ENCODE measurements at regions not wholly inside any gene's neighbourhood (a gene's known extent, or its start where the extent isn't known, plus 50 kb on each side); places are given as distances from the start of the nearest gene placed in this dataset.

- Mint-ChIP-seq H3K4me1 (peaks cover 0 to 1% (median 0%) of the 10 kb centered on the region in 7 donors), H3K27ac (no peak overlapping the region), H3K9me3 (peaks cover 0 to 30% (median 4%) of the 10 kb centered on the region in 11 donors), H3K4me3 (no peak overlapping the region), H3K36me3 (no peaks in the 10 kb centered on the region), H3K27me3 (no peaks in the 10 kb centered on the region)
- no peak overlapping the region for H3K27ac ChIP-seq (ENCODE audit: low read depth, low read length)
- DNase-seq (no peak), ATAC-seq (no peak)
- no peaks in the 10 kb centered on the region for H3K4me1 ChIP-seq (ENCODE audit: control insufficient read depth in 2 of 2, insufficient read depth in 2 of 2, low read length in 2 of 2)
- H3K4me3 ChIP-seq (ENCODE audit: low read length), result no peak overlapping the region
- POLR2A ChIA-PET, result no interaction called here
- CTCF ChIA-PET, result no interaction called here
- H3K9me3 ChIP-seq (ENCODE audit: control insufficient read depth in 2 of 3, low read length in 3 of 3), result no peaks in the 10 kb centered on the region
- no peaks in the 10 kb centered on the region for H3K27me3 ChIP-seq (ENCODE audit: control insufficient read depth in 2 of 2, insufficient read depth in 2 of 2, low read length in 2 of 2)
- intact Hi-C loops (cut with micrococcal nuclease), result no loop called here
- H3K36me3 ChIP-seq (ENCODE audit: control insufficient read depth in 2 of 3, insufficient read depth in 3 of 3, low read length in 3 of 3), result no peaks in the 10 kb centered on the region
Measured at GRCh38 chr18:29311580-29311979, 1134.7 kb upstream of the CDH2 start.

GRCh38 chr18:29309366-29309765 is 1132.4 kb upstream of the CDH2 start:
- ATAC-seq (no peak), DNase-seq (no peak)
- ChIA-PET POLR2A (no interaction called here), CTCF (no interaction called here)
- Mint-ChIP-seq H3K4me1 (peaks cover 0 to 1% (median 0%) of the 10 kb centered on the region in 7 donors), H3K27me3 (no peaks in the 10 kb centered on the region), H3K27ac (no peak overlapping the region), H3K36me3 (no peaks in the 10 kb centered on the region), H3K4me3 (no peak overlapping the region), H3K9me3 (peaks cover 0 to 30% (median 3%) of the 10 kb centered on the region in 11 donors)
- Histone ChIP-seq H3K4me1 (ENCODE audit: control insufficient read depth in 2 of 2, insufficient read depth in 2 of 2, low read length in 2 of 2) (no peaks in the 10 kb centered on the region), H3K36me3 (ENCODE audit: control insufficient read depth in 2 of 3, insufficient read depth in 3 of 3, low read length in 3 of 3) (no peaks in the 10 kb centered on the region), H3K4me3 (ENCODE audit: low read length) (no peak overlapping the region), H3K27me3 (ENCODE audit: control insufficient read depth in 2 of 2, insufficient read depth in 2 of 2, low read length in 2 of 2) (no peaks in the 10 kb centered on the region), H3K9me3 (ENCODE audit: control insufficient read depth in 2 of 3, low read length in 3 of 3) (no peaks in the 10 kb centered on the region), H3K27ac (ENCODE audit: low read depth, low read length) (no peak overlapping the region)
- intact Hi-C loops (cut with micrococcal nuclease), result no loop called here

- no peak for DNase-seq
Measured at GRCh38 chr18:29307982-29308381, 1131.1 kb upstream of the CDH2 start.

GRCh38 chr18:29307231-29307630 is 1130.3 kb upstream of the CDH2 start:
- no peak overlapping the region for H3K27ac ChIP-seq (ENCODE audit: low read depth, low read length)
- H3K36me3 ChIP-seq (ENCODE audit: control insufficient read depth in 2 of 3, insufficient read depth in 3 of 3, low read length in 3 of 3), result no peaks in the 10 kb centered on the region
- no peaks in the 10 kb centered on the region for H3K36me3 Mint-ChIP-seq
- H3K27me3 ChIP-seq (ENCODE audit: control insufficient read depth in 2 of 2, insufficient read depth in 2 of 2, low read length in 2 of 2), result no peaks in the 10 kb centered on the region
- CTCF ChIA-PET, result no interaction called here
- H3K9me3 Mint-ChIP-seq, result peaks cover 0 to 25% (median 4%) of the 10 kb centered on the region in 11 donors
- ATAC-seq (no peak), DNase-seq (no peak)
- no peak overlapping the region for H3K4me3 ChIP-seq (ENCODE audit: low read length)
- no peak overlapping the region for H3K27ac Mint-ChIP-seq
- H3K4me1 Mint-ChIP-seq, result peaks cover 0 to 1% (median 0%) of the 10 kb centered on the region in 7 donors
- H3K4me1 ChIP-seq (ENCODE audit: control insufficient read depth in 2 of 2, insufficient read depth in 2 of 2, low read length in 2 of 2), result no peaks in the 10 kb centered on the region
- intact Hi-C loops (cut with micrococcal nuclease), result no loop called here
- H3K27me3 Mint-ChIP-seq, result no peaks in the 10 kb centered on the region
- no peak overlapping the region for H3K4me3 Mint-ChIP-seq
- POLR2A ChIA-PET, result no interaction called here
- no peaks in the 10 kb centered on the region for H3K9me3 ChIP-seq (ENCODE audit: control insufficient read depth in 2 of 3, low read length in 3 of 3)

More at GRCh38 chr18:29307982-29308381, 1131.1 kb upstream of the CDH2 start:
- no peak for ATAC-seq
- Mint-ChIP-seq H3K27me3 (no peaks in the 10 kb centered on the region), H3K9me3 (peaks cover 0 to 25% (median 4%) of the 10 kb centered on the region in 11 donors), H3K4me3 (no peak overlapping the region), H3K27ac (no peak overlapping the region), H3K4me1 (peaks cover 0 to 1% (median 0%) of the 10 kb centered on the region in 7 donors), H3K36me3 (no peaks in the 10 kb centered on the region)
- Histone ChIP-seq H3K4me3 (ENCODE audit: low read length) (no peak overlapping the region), H3K27me3 (ENCODE audit: control insufficient read depth in 2 of 2, insufficient read depth in 2 of 2, low read length in 2 of 2) (no peaks in the 10 kb centered on the region), H3K4me1 (ENCODE audit: control insufficient read depth in 2 of 2, insufficient read depth in 2 of 2, low read length in 2 of 2) (no peaks in the 10 kb centered on the region), H3K27ac (ENCODE audit: low read depth, low read length) (no peak overlapping the region), H3K9me3 (ENCODE audit: control insufficient read depth in 2 of 3, low read length in 3 of 3) (no peaks in the 10 kb centered on the region), H3K36me3 (ENCODE audit: control insufficient read depth in 2 of 3, insufficient read depth in 3 of 3, low read length in 3 of 3) (no peaks in the 10 kb centered on the region)
- CTCF ChIA-PET, result no interaction called here
- intact Hi-C loops (cut with micrococcal nuclease), result no loop called here
- POLR2A ChIA-PET, result no interaction called here

- Mint-ChIP-seq H3K27ac (no peak overlapping the region), H3K27me3 (no peaks in the 10 kb centered on the region), H3K9me3 (peaks cover 0 to 14% (median 4%) of the 10 kb centered on the region in 11 donors), H3K4me3 (no peak overlapping the region), H3K4me1 (no peaks in the 10 kb centered on the region), H3K36me3 (no peaks in the 10 kb centered on the region)
- ChIA-PET CTCF (no interaction called here), POLR2A (no interaction called here)
- H3K27ac ChIP-seq (ENCODE audit: low read depth, low read length), result no peak overlapping the region
- no peaks in the 10 kb centered on the region for H3K36me3 ChIP-seq (ENCODE audit: control insufficient read depth in 2 of 3, insufficient read depth in 3 of 3, low read length in 3 of 3)
- no peaks in the 10 kb centered on the region for H3K4me1 ChIP-seq (ENCODE audit: control insufficient read depth in 2 of 2, insufficient read depth in 2 of 2, low read length in 2 of 2)
- no peaks in the 10 kb centered on the region for H3K27me3 ChIP-seq (ENCODE audit: control insufficient read depth in 2 of 2, insufficient read depth in 2 of 2, low read length in 2 of 2)
- DNase-seq (no peak), ATAC-seq (no peak)
- intact Hi-C loops (cut with micrococcal nuclease), result no loop called here
- no peak overlapping the region for H3K4me3 ChIP-seq (ENCODE audit: low read length)
- H3K9me3 ChIP-seq (ENCODE audit: control insufficient read depth in 2 of 3, low read length in 3 of 3), result no peaks in the 10 kb centered on the region
Measured at GRCh38 chr18:29305516-29305915, 1128.6 kb upstream of the CDH2 start.

GRCh38 chr18:29301048-29301447 is 1124.1 kb upstream of the CDH2 start:
- Mint-ChIP-seq H3K4me1 (no peaks in the 10 kb centered on the region), H3K27ac (no peak overlapping the region), H3K4me3 (no peak overlapping the region), H3K36me3 (no peaks in the 10 kb centered on the region), H3K27me3 (no peaks in the 10 kb centered on the region), H3K9me3 (peaks cover 0 to 15% (median 7%) of the 10 kb centered on the region in 11 donors)
- H3K36me3 ChIP-seq (ENCODE audit: control insufficient read depth in 2 of 3, insufficient read depth in 3 of 3, low read length in 3 of 3), result no peaks in the 10 kb centered on the region
- H3K4me3 ChIP-seq (ENCODE audit: low read length), result no peak overlapping the region
- H3K27ac ChIP-seq (ENCODE audit: low read depth, low read length), result no peak overlapping the region
- DNase-seq (no peak), ATAC-seq (no peak)
- H3K4me1 ChIP-seq (ENCODE audit: control insufficient read depth in 2 of 2, insufficient read depth in 2 of 2, low read length in 2 of 2), result no peaks in the 10 kb centered on the region
- ChIA-PET CTCF (no interaction called here), POLR2A (no interaction called here)
- intact Hi-C loops (cut with micrococcal nuclease), result no loop called here
- no peaks in the 10 kb centered on the region for H3K27me3 ChIP-seq (ENCODE audit: control insufficient read depth in 2 of 2, insufficient read depth in 2 of 2, low read length in 2 of 2)
- H3K9me3 ChIP-seq (ENCODE audit: control insufficient read depth in 2 of 3, low read length in 3 of 3), result no peaks in the 10 kb centered on the region

- Mint-ChIP-seq H3K27ac (no peak overlapping the region), H3K9me3 (peaks cover 2 to 50% (median 15%) of the 10 kb centered on the region in 11 donors), H3K4me3 (no peak overlapping the region), H3K36me3 (no peaks in the 10 kb centered on the region), H3K4me1 (no peaks in the 10 kb centered on the region), H3K27me3 (no peaks in the 10 kb centered on the region)
- Histone ChIP-seq H3K4me1 (ENCODE audit: control insufficient read depth in 2 of 2, insufficient read depth in 2 of 2, low read length in 2 of 2) (no peaks in the 10 kb centered on the region), H3K9me3 (ENCODE audit: control insufficient read depth in 2 of 3, low read length in 3 of 3) (peaks cover 0 to 4% (median 0%) of the 10 kb centered on the region in 3 experiments), H3K36me3 (ENCODE audit: control insufficient read depth in 2 of 3, insufficient read depth in 3 of 3, low read length in 3 of 3) (no peaks in the 10 kb centered on the region), H3K27ac (ENCODE audit: low read depth, low read length) (no peak overlapping the region), H3K4me3 (ENCODE audit: low read length) (no peak overlapping the region), H3K27me3 (ENCODE audit: control insufficient read depth in 2 of 2, insufficient read depth in 2 of 2, low read length in 2 of 2) (no peaks in the 10 kb centered on the region)
- ATAC-seq, result no peak
- no peak for DNase-seq
- CTCF ChIA-PET, result no interaction called here
- intact Hi-C loops (cut with micrococcal nuclease), result no loop called here
- POLR2A ChIA-PET, result no interaction called here
Measured at GRCh38 chr18:29285471-29285870, 1108.5 kb upstream of the CDH2 start.

Measured in naive thymus-derived CD4-positive, alpha-beta T cell (primary cell).